HG03432 (cell line): ENCODE measurements at regions not wholly inside any gene's neighbourhood (a gene's known extent, or its start where the extent isn't known, plus 50 kb on each side); places are given as distances from the start of the nearest gene placed in this dataset.

Source experiments
- ATAC-seq: cut with Tn5 transposase; IDR thresholded peaks from one replicate; pipeline ENCODE4 v1.9.1; 2021; ENCODE audit warnings: mild to moderate bottlenecking, moderate library complexity; ENCODE audit not compliant: unreplicated experiment

GRCh38 chr1:189513091-189513490 is 964.6 kb downstream of the BRINP3 start:
- ATAC-seq: no peak

DNA sequence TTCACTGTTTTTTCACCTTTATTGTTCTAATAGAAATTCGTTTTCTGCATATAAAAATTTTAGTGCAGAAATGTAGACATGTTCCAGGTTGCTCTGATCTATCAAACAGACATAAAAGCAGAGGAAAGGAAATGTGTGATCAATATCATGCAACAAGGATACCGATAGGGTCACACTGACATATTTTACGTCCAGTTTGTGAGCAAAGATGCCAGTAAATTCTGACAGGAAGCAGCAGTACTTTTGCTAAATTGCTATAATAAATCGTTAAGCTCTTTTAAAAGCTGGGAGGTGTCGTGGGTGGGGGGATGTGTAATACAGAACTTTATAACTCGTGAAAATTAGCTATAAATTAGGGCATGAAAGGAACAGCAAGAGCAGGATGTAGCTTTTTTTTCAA is 955.2 kb downstream of the BRINP3 start:
- ATAC-seq: no peak

DNA sequence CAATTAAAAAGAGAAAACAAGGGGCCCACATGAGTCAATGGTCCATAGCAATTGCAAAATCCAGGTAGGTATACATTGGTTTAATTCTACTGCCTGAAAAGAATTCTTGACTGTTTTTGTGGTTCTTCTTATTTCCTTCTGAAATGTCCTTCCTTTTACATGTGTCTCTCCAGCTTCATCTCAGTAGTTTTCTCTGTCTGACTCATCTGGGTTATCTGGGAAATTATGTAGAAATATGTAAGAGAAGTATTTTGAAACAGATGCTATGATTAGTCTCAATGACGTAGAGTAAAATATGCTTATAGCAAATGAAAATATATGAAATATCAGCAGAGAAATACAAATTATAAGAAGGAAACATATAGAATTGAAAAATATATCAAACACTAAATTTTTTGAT is 953.2 kb downstream of the BRINP3 start:
- ATAC-seq: no peak

- ATAC-seq: no peak
Observed at GRCh38 chr1:189530162-189530561, 947.5 kb downstream of the BRINP3 start.

- no peak for ATAC-seq
Observed at GRCh38 chr1:189538271-189538670, 939.4 kb downstream of the BRINP3 start.

GRCh38 chr1:189550498-189550897 is 927.2 kb downstream of the BRINP3 start:
- no peak for ATAC-seq

DNA sequence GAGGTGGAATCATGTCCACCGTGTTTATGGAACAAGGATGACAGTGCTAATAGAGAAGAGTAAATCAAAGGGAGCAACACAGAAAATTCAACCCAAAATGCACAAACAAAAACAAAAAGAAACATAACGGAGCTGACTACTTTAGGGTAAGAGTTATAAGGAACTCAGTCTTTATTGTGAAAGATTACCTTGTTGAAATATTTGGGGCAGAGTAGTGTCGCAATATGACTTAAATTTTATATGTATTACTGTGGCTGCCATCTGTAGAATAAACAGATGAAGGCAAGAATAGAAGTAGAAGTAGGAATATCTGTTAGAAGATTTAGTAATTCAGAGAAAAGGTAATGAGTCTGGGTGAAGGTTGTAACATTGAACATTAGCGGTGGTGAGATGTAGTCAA is 913.9 kb downstream of the BRINP3 start:
- ATAC-seq: no peak

DNA sequence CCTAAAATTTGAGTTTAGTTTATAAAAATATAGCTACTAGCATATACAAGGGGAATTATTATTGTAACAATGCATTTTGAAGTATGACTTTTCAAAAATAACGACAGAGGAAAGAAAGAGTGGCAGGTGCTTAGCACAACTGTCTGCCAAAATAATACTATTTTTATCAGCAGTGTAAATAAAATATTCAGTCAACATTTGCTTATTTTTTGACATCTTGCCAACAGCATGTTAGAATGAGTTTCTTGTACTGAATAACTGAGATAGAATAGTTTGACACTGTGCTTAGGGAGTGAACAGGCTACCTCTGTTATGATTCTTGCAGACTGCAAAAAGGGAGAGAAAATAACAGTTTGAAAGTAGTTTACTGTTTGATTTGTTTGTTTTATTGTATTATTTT is 909.8 kb downstream of the BRINP3 start:
- ATAC-seq: no peak

DNA sequence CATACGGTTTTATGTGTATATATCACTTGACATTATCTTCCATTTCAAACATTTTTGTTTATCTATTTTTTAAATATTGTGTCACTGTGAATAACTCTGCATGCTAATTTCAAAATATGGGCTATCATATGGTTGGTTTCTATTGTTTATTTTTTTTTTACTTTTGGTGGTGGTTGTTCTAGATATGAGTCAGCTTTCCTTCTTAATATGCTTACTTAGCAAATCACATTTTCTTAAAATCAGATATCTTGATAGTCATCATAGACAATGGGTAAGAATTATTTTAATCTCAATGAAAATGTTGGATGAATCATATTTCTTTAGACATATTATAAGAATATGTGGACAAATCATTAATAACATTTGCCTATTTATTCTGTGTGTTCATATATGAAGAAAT is 881.5 kb downstream of the BRINP3 start:
- no peak for ATAC-seq

DNA sequence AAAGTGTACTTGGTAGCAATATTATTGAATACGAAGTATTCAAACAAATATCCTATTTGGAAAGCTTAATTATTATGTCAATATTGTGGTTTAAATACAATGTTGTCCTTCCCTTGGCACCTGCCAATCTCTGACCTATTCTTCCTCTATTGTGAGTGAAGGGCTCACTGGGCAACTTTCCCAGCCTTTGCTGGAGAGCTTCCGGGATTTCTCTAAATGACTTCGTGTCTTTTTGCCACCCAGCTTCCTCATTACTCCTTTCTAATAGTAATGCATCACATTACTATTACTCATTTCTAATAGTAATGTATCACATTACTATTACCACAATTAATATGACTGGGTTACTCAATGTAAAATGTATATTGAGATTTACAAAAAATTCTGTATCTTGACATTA is 880.6 kb downstream of the BRINP3 start:
- no peak for ATAC-seq

GRCh38 chr1:189605226-189605625 is 872.4 kb downstream of the BRINP3 start:
- no peak for ATAC-seq

DNA sequence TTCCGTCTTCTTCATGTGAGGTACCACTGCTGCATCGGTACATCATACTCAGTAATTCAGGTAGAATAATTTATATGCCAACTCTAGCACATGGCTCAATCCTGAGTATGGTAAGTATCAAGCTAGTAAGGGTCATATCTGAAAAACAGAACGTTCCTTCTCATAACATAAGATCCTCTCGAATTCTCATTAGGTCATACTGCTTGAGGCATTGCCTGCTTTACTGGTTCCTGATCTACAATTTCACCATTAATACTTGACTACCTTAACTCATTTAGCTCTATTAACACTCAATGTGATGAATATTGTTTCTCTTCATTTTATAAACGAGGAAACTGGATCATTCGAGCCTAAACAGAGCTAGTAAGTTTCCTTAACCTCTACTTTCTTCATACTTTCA is 871.6 kb downstream of the BRINP3 start:
- no peak for ATAC-seq

DNA sequence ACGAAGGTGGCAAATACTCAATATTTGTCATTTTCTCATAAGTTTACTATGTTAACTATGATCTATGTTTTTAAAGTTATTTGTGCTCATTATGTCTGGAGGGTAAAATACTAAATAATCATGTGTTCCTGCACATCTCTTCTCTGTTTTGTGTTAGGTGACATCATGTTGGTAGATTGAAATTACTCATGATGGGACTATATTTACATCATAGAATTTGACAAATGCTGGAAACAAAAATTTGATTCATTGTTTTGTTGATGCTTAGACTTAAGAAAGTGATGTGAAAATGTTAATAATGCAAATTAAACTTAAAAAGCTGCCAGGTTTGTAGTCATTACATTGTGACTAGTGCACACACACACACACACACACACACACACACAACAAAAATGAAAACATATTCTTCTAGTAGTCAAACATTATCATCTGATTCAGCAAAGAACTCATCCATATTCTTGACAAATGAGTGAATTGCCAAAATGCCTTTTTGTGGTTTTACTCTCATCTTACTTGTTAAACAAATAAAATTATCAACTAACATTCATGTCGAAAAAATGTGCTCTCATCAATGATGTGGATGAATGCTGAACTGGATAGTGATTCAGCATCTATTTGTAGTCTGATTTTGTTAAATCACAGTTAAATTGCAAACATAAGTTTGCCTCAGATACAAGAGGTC is 870.7 kb downstream of the BRINP3 start:
- no peak for ATAC-seq

- ATAC-seq: no peak
Observed at GRCh38 chr1:189607477-189608096, 870.1 kb downstream of the BRINP3 start.

GRCh38 chr1:189609167-189609566 is 868.5 kb downstream of the BRINP3 start:
- no peak for ATAC-seq

DNA sequence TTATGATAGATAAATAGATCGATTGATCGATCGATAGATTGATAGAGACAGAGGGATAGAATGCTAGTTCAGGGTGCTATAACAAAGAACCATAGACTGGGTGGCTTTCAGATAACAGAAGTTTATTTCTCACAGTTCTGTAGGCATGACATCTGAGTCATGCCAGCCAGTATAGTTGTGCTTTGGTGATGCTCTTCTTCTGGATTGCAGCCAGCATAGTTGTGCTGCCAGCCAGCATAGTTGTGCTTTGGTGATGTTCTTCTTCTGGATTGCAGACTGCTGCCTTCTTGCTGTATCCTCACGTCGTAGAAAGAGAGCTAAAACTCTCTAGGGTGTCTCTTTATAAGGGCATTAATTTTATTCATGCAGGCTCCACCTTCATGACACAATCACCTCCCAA is 860.8 kb downstream of the BRINP3 start:
- no peak for ATAC-seq

DNA sequence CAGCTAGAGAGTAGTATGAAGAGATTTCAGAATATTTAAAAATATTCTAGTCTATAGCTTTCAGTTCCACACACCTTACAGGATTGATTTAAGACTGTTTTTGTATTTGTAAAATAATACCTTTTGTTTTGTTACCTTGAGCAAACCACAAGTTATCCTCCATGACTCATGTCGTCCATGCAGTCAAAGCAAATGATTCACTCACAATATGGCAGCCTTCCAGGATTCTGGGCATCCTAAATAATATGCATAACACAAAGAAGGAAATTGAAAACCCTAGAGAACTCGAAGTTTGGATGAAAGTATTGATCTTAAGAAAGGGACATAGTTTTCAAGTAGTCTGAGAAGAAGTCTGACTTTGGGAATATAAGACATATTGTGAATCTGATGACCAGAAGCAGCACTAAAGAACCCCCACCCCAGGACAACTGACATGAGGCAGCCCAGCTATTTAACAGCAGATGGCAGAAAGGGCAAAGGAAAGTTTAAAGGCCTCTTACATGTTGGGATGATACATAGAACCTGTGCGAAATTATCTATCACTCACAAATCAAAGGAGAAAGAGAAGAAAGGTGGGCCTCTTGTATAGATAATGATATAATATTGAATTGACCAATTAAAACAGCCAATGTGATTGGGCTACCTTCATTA is 857.9 kb downstream of the BRINP3 start:
- no peak for ATAC-seq

DNA sequence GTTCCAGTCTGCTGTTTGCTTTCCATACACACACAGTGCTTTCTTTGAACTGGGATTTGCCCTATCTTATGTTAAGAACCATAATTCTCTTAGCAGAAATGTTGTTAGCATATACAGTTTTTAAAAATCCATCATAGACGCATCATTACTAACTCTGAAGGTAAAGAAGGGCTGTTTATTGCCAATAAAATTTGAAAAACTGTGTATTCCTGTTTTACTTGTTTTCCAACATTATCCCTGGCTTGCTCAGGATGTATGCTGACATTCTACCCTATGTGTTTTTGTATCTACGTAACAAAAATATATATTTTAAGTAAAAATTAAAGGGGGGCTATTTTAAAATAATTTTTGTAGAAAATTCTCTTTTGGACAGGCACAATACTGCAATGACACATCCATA is 857.2 kb downstream of the BRINP3 start:
- ATAC-seq: no peak

DNA sequence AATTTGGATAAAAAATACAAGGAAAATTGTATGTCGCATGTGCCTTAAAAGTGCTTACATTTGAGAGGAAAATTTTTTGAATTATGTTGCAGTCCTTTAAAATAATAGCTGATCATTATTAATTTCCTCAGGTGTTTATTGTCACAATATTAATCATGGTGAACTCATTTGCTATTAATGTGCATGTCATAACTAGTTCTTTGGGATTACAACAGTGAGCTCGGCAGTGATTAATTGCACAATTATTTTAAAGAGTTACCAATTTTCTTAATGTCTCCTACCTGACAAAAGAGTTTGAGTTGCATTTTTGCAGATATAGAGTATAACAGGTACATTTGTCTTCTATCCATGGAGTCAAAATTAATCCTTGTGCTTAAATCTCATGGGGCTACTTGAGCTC is 854.3 kb downstream of the BRINP3 start:
- ATAC-seq: no peak

- no peak for ATAC-seq
Observed at GRCh38 chr1:189627427-189627826, 850.2 kb downstream of the BRINP3 start.

- ATAC-seq: no peak
Observed at GRCh38 chr1:189628857-189629256, 848.8 kb downstream of the BRINP3 start.

GRCh38 chr1:189633658-189634057 is 844.0 kb downstream of the BRINP3 start:
- ATAC-seq: no peak
